Mesenchymal stem cell (in vitro differentiated cells and primary cell): ENCODE measurements at regions not wholly inside any gene's neighbourhood (a gene's known extent, or its start where the extent isn't known, plus 50 kb on each side); places are given as distances from the start of the nearest gene placed in this dataset.

Experiments
- DNase-seq: peaks from one replicate; pipeline ENCODE4 v3.0.0-alpha.2; 2013
- H2AFZ ChIP-seq: one replicate; pipeline ENCODE4 v1.6.1; 2013; ENCODE audit warnings: low read depth, mild to moderate bottlenecking, control low read depth, inconsistent platforms, low read length, moderate library complexity
- H2AK5ac ChIP-seq: 2 replicates; pipeline ENCODE4 v1.6.1; 2013; ENCODE audit warnings: low read length, moderate library complexity, mild to moderate bottlenecking, inconsistent platforms; ENCODE audit not compliant: severe bottlenecking
- H2BK120ac ChIP-seq: one replicate; pipeline ENCODE4 v1.6.1; 2013; ENCODE audit warnings: low read depth, mild to moderate bottlenecking, inconsistent platforms, low read length, moderate library complexity
- H2BK12ac ChIP-seq, 2 experiments: one replicate each; pipeline ENCODE4 v1.6.1; 2013; ENCODE audit warnings: inconsistent platforms in 2 of 2, low read length in 2 of 2, mild to moderate bottlenecking in 2 of 2, moderate library complexity in 2 of 2, control low read depth in 1 of 2
- H2BK15ac ChIP-seq: one replicate; pipeline ENCODE4 v1.6.1; 2013; ENCODE audit warnings: mild to moderate bottlenecking, low read depth, inconsistent platforms; ENCODE audit not compliant: poor library complexity, severe bottlenecking
- H2BK5ac ChIP-seq: 2 replicates; pipeline ENCODE4 v1.6.1; 2013; ENCODE audit warnings: low read depth, mild to moderate bottlenecking, low read length, control low read depth, inconsistent platforms; ENCODE audit not compliant: poor library complexity, severe bottlenecking
- H3K14ac ChIP-seq, 2 experiments: one replicate each; pipeline ENCODE4 v1.6.1; 2013; ENCODE audit warnings: inconsistent platforms in 2 of 2, low read length in 2 of 2, control low read depth in 1 of 2, mild to moderate bottlenecking in 1 of 2, moderate library complexity in 1 of 2
- H3K18ac ChIP-seq, 2 experiments: one replicate each; pipeline ENCODE4 v1.6.1; 2013; ENCODE audit warnings: inconsistent platforms in 2 of 2, low read length in 2 of 2, control low read depth in 1 of 2, low read depth in 1 of 2, mild to moderate bottlenecking in 1 of 2
- H3K23ac ChIP-seq, 2 experiments: one replicate each; pipeline ENCODE4 v1.6.1; 2013; ENCODE audit warnings: inconsistent platforms in 2 of 2, low read length in 2 of 2, mild to moderate bottlenecking in 2 of 2, moderate library complexity in 2 of 2, control low read depth in 1 of 2
- H3K27ac ChIP-seq: 2 replicates; pipeline ENCODE4 v1.5.1; 2013; ENCODE audit warnings: mild to moderate bottlenecking, moderate library complexity, low read length, control low read depth, inconsistent platforms; ENCODE audit not compliant: poor library complexity, severe bottlenecking
- H3K27me3 ChIP-seq, 2 experiments: 2 replicates each; pipeline versions ENCODE4 v1.6.1 to v1.7.0; 2013; ENCODE audit warnings: low read length in 2 of 2, mild to moderate bottlenecking in 2 of 2, moderate library complexity in 2 of 2, control low read depth in 1 of 2, inconsistent platforms in 1 of 2; ENCODE audit not compliant: control insufficient read depth in 1 of 2, insufficient read depth in 1 of 2
- H3K36me3 ChIP-seq, 2 experiments: 2 replicates each; pipeline versions ENCODE4 v1.6.1 to v1.7.0; 2013; ENCODE audit warnings: low read length in 2 of 2, control low read depth in 1 of 2, inconsistent platforms in 1 of 2, low read depth in 1 of 2, mild to moderate bottlenecking in 1 of 2; ENCODE audit not compliant: insufficient read depth in 2 of 2, control insufficient read depth in 1 of 2
- H3K4ac ChIP-seq, 2 experiments: one replicate each; pipeline ENCODE4 v1.6.1; 2013; ENCODE audit warnings: inconsistent platforms in 2 of 2, low read length in 2 of 2, mild to moderate bottlenecking in 2 of 2, moderate library complexity in 2 of 2, control low read depth in 1 of 2, low read depth in 1 of 2
- H3K4me1 ChIP-seq: 2 replicates; pipeline ENCODE4 v1.6.1; 2013; ENCODE audit warnings: low read depth, low read length, control low read depth; ENCODE audit not compliant: control insufficient read depth, insufficient read depth
- H3K4me2 ChIP-seq: 2 replicates; pipeline ENCODE4 v1.6.1; 2013; ENCODE audit warnings: low read length, mild to moderate bottlenecking, inconsistent platforms; ENCODE audit not compliant: poor library complexity, severe bottlenecking
- H3K4me3 ChIP-seq, 2 experiments: 2 replicates each; pipeline versions ENCODE4 v1.5.1 to v1.7.0; 2013; ENCODE audit warnings: low read length in 2 of 2, mild to moderate bottlenecking in 2 of 2, control low read depth in 1 of 2, low read depth in 1 of 2; ENCODE audit not compliant: insufficient read depth in 1 of 2
- H3K79me1 ChIP-seq: replicated peaks from 2 replicates; pipeline ENCODE4 v1.6.1; 2013; ENCODE audit warnings: mild to moderate bottlenecking, control low read depth, low read length, inconsistent platforms; ENCODE audit not compliant: poor library complexity, severe bottlenecking
- H3K9ac ChIP-seq: 2 replicates; pipeline ENCODE4 v1.7.0; 2013; ENCODE audit warnings: mild to moderate bottlenecking, low read length, moderate library complexity
- H3K9me3 ChIP-seq: 2 replicates; pipeline ENCODE4 v1.7.0; 2013; ENCODE audit warnings: mild to moderate bottlenecking, low read length; ENCODE audit not compliant: control insufficient read depth
- H4K8ac ChIP-seq: one replicate; pipeline ENCODE4 v1.6.1; 2013; ENCODE audit warnings: inconsistent platforms, mild to moderate bottlenecking, low read length, moderate library complexity
- H4K91ac ChIP-seq: one replicate; pipeline ENCODE4 v1.6.1; 2013; ENCODE audit warnings: mild to moderate bottlenecking, low read length, inconsistent platforms
- WGBS: methylation state at CpG from one replicate; pipeline ENCODE4 v1.1.7; 2013; ENCODE audit warnings: mixed read lengths; 5-methylcytosine and 5-hydroxymethylcytosine counted together

- Histone ChIP-seq H3K4me3 (no peak overlapping the region), H3K36me3 (no peaks in the 10 kb centered on the region), H3K4ac (no peak overlapping the region), H3K23ac (peak overlapping the region in 1 of 2 experiments; percentile 16), H3K18ac (no peak overlapping the region), H3K27me3 (peaks cover 25 to 54% of the 10 kb centered on the region in 2 experiments), H2AFZ (no peak overlapping the region), H2BK12ac (no peak overlapping the region), H2AK5ac (no peak overlapping the region), H3K4me1 (no peaks in the 10 kb centered on the region), H3K9me3 (no peaks in the 10 kb centered on the region), H3K4me2 (no peak overlapping the region), H3K14ac (no peak overlapping the region), H2BK120ac (no peak overlapping the region), H4K91ac (no peak overlapping the region), H3K79me1 (no peaks in the 10 kb centered on the region), H2BK5ac (no peak overlapping the region), H2BK15ac (no peak overlapping the region), H4K8ac (no peak overlapping the region), H3K9ac (no peak overlapping the region), H3K27ac (no peak overlapping the region)
- WGBS: 89% methylated on average over 5 of the region's 5 CpGs
- no peak for DNase-seq
Observed at GRCh38 chr12:53856132-53856531, 82.5 kb upstream of the HOXC13 start.

GRCh38 chr12:53857666-53858065 lies 81.0 kb upstream of the HOXC13 start:
- Histone ChIP-seq H2AK5ac (no peak overlapping the region), H3K4me1 (no peaks in the 10 kb centered on the region), H2BK15ac (no peak overlapping the region), H2BK12ac (no peak overlapping the region), H3K14ac (no peak overlapping the region), H3K4ac (no peak overlapping the region), H4K8ac (no peak overlapping the region), H3K23ac (no peak overlapping the region), H3K4me2 (no peak overlapping the region), H3K9me3 (no peaks in the 10 kb centered on the region), H2BK5ac (no peak overlapping the region), H3K27ac (no peak overlapping the region), H4K91ac (no peak overlapping the region), H3K36me3 (no peaks in the 10 kb centered on the region), H2AFZ (no peak overlapping the region), H3K9ac (no peak overlapping the region), H3K27me3 (peaks cover 23 to 52% of the 10 kb centered on the region in 2 experiments), H3K18ac (no peak overlapping the region), H2BK120ac (no peak overlapping the region), H3K4me3 (no peak overlapping the region), H3K79me1 (no peaks in the 10 kb centered on the region)
- WGBS: 79% methylated on average over 2 of the region's 2 CpGs
- no peak for DNase-seq

- H3K79me1 ChIP-seq: no peaks in the 10 kb centered on the region
- WGBS: 65% methylated on average over 2 of the region's 2 CpGs
Observed at GRCh38 chr12:53860426-53861345, 77.9 kb upstream of the HOXC13 start.

GRCh38 chr12:53862206-53862605 lies 76.4 kb upstream of the HOXC13 start:
- H2AFZ ChIP-seq: no peak overlapping the region
- no peak overlapping the region for H3K4me3 ChIP-seq
- H2BK5ac ChIP-seq: no peak overlapping the region
- H2BK15ac ChIP-seq: no peak overlapping the region
- no peak overlapping the region for H3K14ac ChIP-seq
- no peaks in the 10 kb centered on the region for H3K36me3 ChIP-seq
- H3K4me2 ChIP-seq: no peak overlapping the region
- no peaks in the 10 kb centered on the region for H3K4me1 ChIP-seq
- H2BK120ac ChIP-seq: no peak overlapping the region
- no peak overlapping the region for H2BK12ac ChIP-seq
- H3K9me3 ChIP-seq: no peaks in the 10 kb centered on the region
- no peak overlapping the region for H2AK5ac ChIP-seq
- H3K23ac ChIP-seq: no peak overlapping the region
- no peak overlapping the region for H3K9ac ChIP-seq
- WGBS: 79% methylated on average over 2 of the region's 3 CpGs
- H3K79me1 ChIP-seq: no peaks in the 10 kb centered on the region
- H4K8ac ChIP-seq: no peak overlapping the region
- no peak overlapping the region for H3K27ac ChIP-seq
- no peak overlapping the region for H4K91ac ChIP-seq
- DNase-seq: no peak
- peaks cover 16 to 37% of the 10 kb centered on the region in 2 experiments for H3K27me3 ChIP-seq
- no peak overlapping the region for H3K18ac ChIP-seq
- no peak overlapping the region for H3K4ac ChIP-seq

More at GRCh38 chr12:53860426-53861345, 77.9 kb upstream of the HOXC13 start:
- H2BK120ac ChIP-seq: no peak overlapping the region
- no peak overlapping the region for H3K23ac ChIP-seq
- H3K27ac ChIP-seq: no peak overlapping the region
- H4K8ac ChIP-seq: no peak overlapping the region
- no peak overlapping the region for H3K4me3 ChIP-seq
- H2BK5ac ChIP-seq: no peak overlapping the region
- H3K9ac ChIP-seq: no peak overlapping the region
- H2AFZ ChIP-seq: no peak overlapping the region
- H3K9me3 ChIP-seq: no peaks in the 10 kb centered on the region
- H3K36me3 ChIP-seq: no peaks in the 10 kb centered on the region
- H2BK12ac ChIP-seq: no peak overlapping the region
- no peak for DNase-seq
- H3K4me1 ChIP-seq: no peaks in the 10 kb centered on the region
- H4K91ac ChIP-seq: no peak overlapping the region
- no peak overlapping the region for H3K14ac ChIP-seq
- H3K4me2 ChIP-seq: no peak overlapping the region
- no peak overlapping the region for H3K4ac ChIP-seq
- peaks cover 16 to 48% of the 10 kb centered on the region in 2 experiments for H3K27me3 ChIP-seq
- no peak overlapping the region for H2AK5ac ChIP-seq
- H2BK15ac ChIP-seq: no peak overlapping the region
- H3K18ac ChIP-seq: no peak overlapping the region
